SU-DHL-6 (cell line): ENCODE measurements at regions not wholly inside any gene's neighbourhood (a gene's known extent, or its start where the extent isn't known, plus 50 kb on each side); places are given as distances from the start of the nearest gene placed in this dataset.

ENCODE experiments used
- EZH2phosphoT487 ChIP-seq: fragments of 200-600 bp; sonication (generic), shearing (Covaris generic); conservative IDR thresholded peaks from 2 replicates; pipeline ENCODE4 v1.6.1; 2018; ENCODE audit warnings: mild to moderate bottlenecking, antibody characterized with exemption, low read length, moderate library complexity, mixed read lengths
- TF ChIP-seq, protein P1 (sequence below): fragments of 200-600 bp; sonication (generic); IDR thresholded peaks from one replicate; pipeline ENCODE4 v1.5.1; 2017; ENCODE audit warnings: antibody characterized with exemption, mild to moderate bottlenecking, low read length, moderate library complexity; ENCODE audit not compliant: insufficient read depth, poor library complexity, severe bottlenecking

DNA sequence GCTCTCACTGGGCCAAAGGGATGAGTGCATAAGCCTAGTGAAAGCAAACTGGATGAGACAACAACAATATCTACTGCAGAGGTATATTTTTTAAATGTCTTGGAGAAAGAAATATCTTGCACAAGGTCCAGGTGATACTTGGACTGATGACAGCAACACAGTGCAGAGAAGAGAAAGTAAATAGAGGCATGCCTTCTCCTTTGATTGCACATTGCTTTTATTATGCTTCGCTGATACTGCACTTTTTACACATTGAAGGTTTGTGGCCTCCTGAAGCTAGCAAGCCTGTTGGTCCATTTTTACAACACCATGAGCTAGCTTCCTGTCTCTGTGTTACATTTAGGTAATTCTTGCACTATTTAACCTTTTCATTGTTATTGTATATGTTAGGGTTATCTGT is 189.0 kb upstream of the NDST3 start:
- TF ChIP-seq, protein P1, sequence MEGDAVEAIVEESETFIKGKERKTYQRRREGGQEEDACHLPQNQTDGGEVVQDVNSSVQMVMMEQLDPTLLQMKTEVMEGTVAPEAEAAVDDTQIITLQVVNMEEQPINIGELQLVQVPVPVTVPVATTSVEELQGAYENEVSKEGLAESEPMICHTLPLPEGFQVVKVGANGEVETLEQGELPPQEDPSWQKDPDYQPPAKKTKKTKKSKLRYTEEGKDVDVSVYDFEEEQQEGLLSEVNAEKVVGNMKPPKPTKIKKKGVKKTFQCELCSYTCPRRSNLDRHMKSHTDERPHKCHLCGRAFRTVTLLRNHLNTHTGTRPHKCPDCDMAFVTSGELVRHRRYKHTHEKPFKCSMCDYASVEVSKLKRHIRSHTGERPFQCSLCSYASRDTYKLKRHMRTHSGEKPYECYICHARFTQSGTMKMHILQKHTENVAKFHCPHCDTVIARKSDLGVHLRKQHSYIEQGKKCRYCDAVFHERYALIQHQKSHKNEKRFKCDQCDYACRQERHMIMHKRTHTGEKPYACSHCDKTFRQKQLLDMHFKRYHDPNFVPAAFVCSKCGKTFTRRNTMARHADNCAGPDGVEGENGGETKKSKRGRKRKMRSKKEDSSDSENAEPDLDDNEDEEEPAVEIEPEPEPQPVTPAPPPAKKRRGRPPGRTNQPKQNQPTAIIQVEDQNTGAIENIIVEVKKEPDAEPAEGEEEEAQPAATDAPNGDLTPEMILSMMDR, result no peak
- TF ChIP-seq EZH2phosphoT487, result no peak
